Lower leg skin (tissue), 3 donors: ENCODE measurements at regions not wholly inside any gene's neighbourhood (a gene's known extent, or its start where the extent isn't known, plus 50 kb on each side); places are given as distances from the start of the nearest gene placed in this dataset.

Experiments
- CTCF ChIP-seq, 3 donors: fragments of 450-650 bp; IDR thresholded peaks; one replicate each; pipeline ENCODE4 v1.5.1; 2016; ENCODE audit warnings: antibody characterized with exemption in 3 of 3, mild to moderate bottlenecking in 3 of 3, moderate library complexity in 2 of 3
- POLR2A ChIP-seq, 2 donors: fragments of 450-650 bp; IDR thresholded peaks; one replicate each; pipeline ENCODE4 v1.6.1; 2016 to 2017; ENCODE audit warnings: antibody characterized with exemption in 2 of 2, mild to moderate bottlenecking in 1 of 2, moderate library complexity in 1 of 2

GRCh38 chr1:81545734-81546133, 255.0 kb upstream of the ADGRL2 start:
- no peak for TF ChIP-seq CTCF (IDR thresholded peaks at IDR 0.05)
- TF ChIP-seq POLR2A (IDR thresholded peaks at IDR 0.05): no peak
